Neural cell (in vitro differentiated cells): ENCODE measurements at regions not wholly inside any gene's neighbourhood (a gene's known extent, or its start where the extent isn't known, plus 50 kb on each side); places are given as distances from the start of the nearest gene placed in this dataset.

Experiments used
- H2AFZ ChIP-seq: fragments of 200-600, 300-800 bp; sonication (generic), shearing (Covaris generic); 2 replicates; pipeline ENCODE4 v1.6.0; 2014; ENCODE audit warnings: low read depth, mild to moderate bottlenecking, antibody characterized with exemption, low read length, moderate library complexity
- H3F3A ChIP-seq: fragments of 200-600 bp; shearing (Covaris generic); 2 replicates; pipeline ENCODE4 v1.6.1; 2016; ENCODE audit warnings: mild to moderate bottlenecking, moderate library complexity, mixed read lengths, antibody characterized with exemption, low read length; ENCODE audit not compliant: insufficient read depth, poor library complexity, severe bottlenecking
- H3K27ac ChIP-seq: fragments of 200-600, 300-800 bp; sonication (generic), shearing (Covaris generic); 2 replicates; pipeline ENCODE4 v1.5.1; 2014; ENCODE audit warnings: mild to moderate bottlenecking, low read length, moderate library complexity
- H3K27me3 ChIP-seq: fragments of 300-800, 200-600 bp; sonication (generic), shearing (Covaris generic); 2 replicates; pipeline ENCODE4 v1.6.0; 2014; ENCODE audit warnings: mild to moderate bottlenecking, low read depth, low read length, moderate library complexity; ENCODE audit not compliant: insufficient read depth
- H3K36me3 ChIP-seq: fragments of 300-800, 200-600 bp; sonication (generic), shearing (Covaris generic); 2 replicates; pipeline ENCODE4 v1.5.1; 2014; ENCODE audit warnings: mild to moderate bottlenecking, antibody characterized with exemption, low read length, moderate library complexity; ENCODE audit not compliant: insufficient read depth
- H3K4me2 ChIP-seq: fragments of 300-800, 200-600 bp; sonication (generic), shearing (Covaris generic); 2 replicates; pipeline ENCODE4 v1.6.0; 2014; ENCODE audit warnings: mild to moderate bottlenecking, low read length
- H3K4me3 ChIP-seq: fragments of 300-800, 200-600 bp; sonication (generic), shearing (Covaris generic); 2 replicates; pipeline ENCODE4 v1.5.1; 2014; ENCODE audit warnings: mild to moderate bottlenecking, low read length, moderate library complexity
- H3K79me2 ChIP-seq: fragments of 200-600 bp; shearing (Covaris generic); replicated peaks from 2 replicates; pipeline ENCODE4 v1.6.0; 2014; ENCODE audit warnings: mild to moderate bottlenecking, low read length, moderate library complexity; ENCODE audit not compliant: insufficient read depth
- H3K9ac ChIP-seq: fragments of 300-800, 200-600 bp; sonication (generic), shearing (Covaris generic); 2 replicates; pipeline ENCODE4 v1.6.1; 2016; ENCODE audit warnings: mild to moderate bottlenecking, low read length, mixed read lengths
- H3K9me2 ChIP-seq: fragments of 200-600 bp; shearing (Covaris generic); 2 replicates; pipeline ENCODE4 v1.6.1; 2016; ENCODE audit warnings: mild to moderate bottlenecking, low read length, mixed read lengths; ENCODE audit not compliant: insufficient read depth
- H3K9me3 ChIP-seq: fragments of 200-600, 300-800 bp; sonication (generic), shearing (Covaris generic); 2 replicates; pipeline ENCODE4 v1.6.1; 2016; ENCODE audit warnings: mild to moderate bottlenecking, mixed run types, low read length, moderate library complexity, mixed read lengths
- H4K20me1 ChIP-seq: fragments of 200-600 bp; shearing (Covaris generic); 2 replicates; pipeline ENCODE4 v1.6.1; 2016; ENCODE audit warnings: mild to moderate bottlenecking, mixed run types; ENCODE audit not compliant: insufficient read depth
- EP300 ChIP-seq: fragments of 450-650 bp; conservative IDR thresholded peaks from 2 replicates; pipeline ENCODE4 v1.6.1; 2014; ENCODE audit warnings: antibody characterized with exemption, mild to moderate bottlenecking, moderate library complexity; ENCODE audit not compliant: poor library complexity, severe bottlenecking
- EZH2 ChIP-seq: fragments of 200-600, 300-800 bp; shearing (Covaris generic), sonication (generic); IDR thresholded peaks from 2 replicates; pipeline ENCODE4 v1.6.1; 2014; ENCODE audit warnings: antibody characterized with exemption, low read length, borderline replicate concordance, mild to moderate bottlenecking; ENCODE audit not compliant: insufficient read depth, poor library complexity, severe bottlenecking
- MXI1 ChIP-seq: fragments of 450-650 bp; conservative IDR thresholded peaks from 2 replicates; pipeline ENCODE4 v1.6.1; 2014; ENCODE audit warnings: antibody characterized with exemption, mild to moderate bottlenecking; ENCODE audit not compliant: poor library complexity, severe bottlenecking
- POLR2AphosphoS5 ChIP-seq: IDR thresholded peaks from 2 replicates; pipeline ENCODE4 v1.6.1; 2012
- RAD21 ChIP-seq: fragments of 450-650 bp; conservative IDR thresholded peaks from 2 replicates; pipeline ENCODE4 v1.6.1; 2014; ENCODE audit warnings: antibody characterized with exemption, mild to moderate bottlenecking, moderate library complexity
- SMC3 ChIP-seq: fragments of 450-650 bp; conservative IDR thresholded peaks from 2 replicates; pipeline ENCODE4 v1.6.1; 2014; ENCODE audit warnings: antibody characterized with exemption, mild to moderate bottlenecking, moderate library complexity; ENCODE audit not compliant: poor library complexity
- TAF1 ChIP-seq: IDR thresholded peaks from 2 replicates; pipeline ENCODE4 v1.6.1; 2012; ENCODE audit warnings: low read depth
- TF ChIP-seq, protein P1 (sequence below): fragments of 450-650 bp; IDR thresholded peaks from 2 replicates; pipeline ENCODE4 v1.5.1; 2014; ENCODE audit warnings: antibody characterized with exemption, mild to moderate bottlenecking, moderate library complexity; ENCODE audit not compliant: poor library complexity, severe bottlenecking
- TF ChIP-seq, protein P2 (sequence below): IDR thresholded peaks from 2 replicates; pipeline ENCODE4 v1.6.1; 2012; ENCODE audit warnings: borderline replicate concordance

DNA sequence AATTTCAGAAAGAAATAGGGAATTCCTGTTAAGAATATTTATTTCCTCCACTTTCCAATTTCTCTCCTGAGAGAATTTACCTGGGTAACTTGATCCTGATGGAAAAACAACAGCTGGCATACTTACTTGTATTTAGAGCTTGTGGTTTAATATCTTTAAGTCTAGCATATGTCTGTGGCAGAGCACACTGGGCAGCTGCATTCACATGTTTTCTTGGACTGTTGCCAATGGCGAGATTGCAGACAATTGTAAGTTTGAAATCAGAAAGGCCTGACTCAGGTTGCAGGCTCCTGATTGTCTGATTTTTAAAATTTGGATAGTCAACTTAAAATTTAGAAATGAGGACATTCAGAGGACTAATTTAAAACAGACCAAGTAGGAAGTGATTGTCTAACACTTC, 66.9 kb downstream of the NHLRC3 start:
- Histone ChIP-seq H3K9ac (no peak overlapping the region), H3K9me2 (no peaks in the 10 kb centered on the region), H3K27me3 (no peaks in the 10 kb centered on the region), H4K20me1 (no peaks in the 10 kb centered on the region), H2AFZ (no peak overlapping the region), H3K4me3 (no peak overlapping the region), H3K79me2 (no peaks in the 10 kb centered on the region), H3K36me3 (no peaks in the 10 kb centered on the region), H3K27ac (no peak overlapping the region), H3F3A (no peaks in the 10 kb centered on the region), H3K4me2 (no peak overlapping the region), H3K9me3 (no peaks in the 10 kb centered on the region)
- TF ChIP-seq EP300: no peak
- no peak for TF ChIP-seq RAD21
- no peak for TF ChIP-seq POLR2AphosphoS5
- no peak for TF ChIP-seq EZH2
- TF ChIP-seq MXI1: no peak
- TF ChIP-seq, protein P1, sequence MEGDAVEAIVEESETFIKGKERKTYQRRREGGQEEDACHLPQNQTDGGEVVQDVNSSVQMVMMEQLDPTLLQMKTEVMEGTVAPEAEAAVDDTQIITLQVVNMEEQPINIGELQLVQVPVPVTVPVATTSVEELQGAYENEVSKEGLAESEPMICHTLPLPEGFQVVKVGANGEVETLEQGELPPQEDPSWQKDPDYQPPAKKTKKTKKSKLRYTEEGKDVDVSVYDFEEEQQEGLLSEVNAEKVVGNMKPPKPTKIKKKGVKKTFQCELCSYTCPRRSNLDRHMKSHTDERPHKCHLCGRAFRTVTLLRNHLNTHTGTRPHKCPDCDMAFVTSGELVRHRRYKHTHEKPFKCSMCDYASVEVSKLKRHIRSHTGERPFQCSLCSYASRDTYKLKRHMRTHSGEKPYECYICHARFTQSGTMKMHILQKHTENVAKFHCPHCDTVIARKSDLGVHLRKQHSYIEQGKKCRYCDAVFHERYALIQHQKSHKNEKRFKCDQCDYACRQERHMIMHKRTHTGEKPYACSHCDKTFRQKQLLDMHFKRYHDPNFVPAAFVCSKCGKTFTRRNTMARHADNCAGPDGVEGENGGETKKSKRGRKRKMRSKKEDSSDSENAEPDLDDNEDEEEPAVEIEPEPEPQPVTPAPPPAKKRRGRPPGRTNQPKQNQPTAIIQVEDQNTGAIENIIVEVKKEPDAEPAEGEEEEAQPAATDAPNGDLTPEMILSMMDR: no peak
- TF ChIP-seq TAF1: no peak
- TF ChIP-seq, protein P2, sequence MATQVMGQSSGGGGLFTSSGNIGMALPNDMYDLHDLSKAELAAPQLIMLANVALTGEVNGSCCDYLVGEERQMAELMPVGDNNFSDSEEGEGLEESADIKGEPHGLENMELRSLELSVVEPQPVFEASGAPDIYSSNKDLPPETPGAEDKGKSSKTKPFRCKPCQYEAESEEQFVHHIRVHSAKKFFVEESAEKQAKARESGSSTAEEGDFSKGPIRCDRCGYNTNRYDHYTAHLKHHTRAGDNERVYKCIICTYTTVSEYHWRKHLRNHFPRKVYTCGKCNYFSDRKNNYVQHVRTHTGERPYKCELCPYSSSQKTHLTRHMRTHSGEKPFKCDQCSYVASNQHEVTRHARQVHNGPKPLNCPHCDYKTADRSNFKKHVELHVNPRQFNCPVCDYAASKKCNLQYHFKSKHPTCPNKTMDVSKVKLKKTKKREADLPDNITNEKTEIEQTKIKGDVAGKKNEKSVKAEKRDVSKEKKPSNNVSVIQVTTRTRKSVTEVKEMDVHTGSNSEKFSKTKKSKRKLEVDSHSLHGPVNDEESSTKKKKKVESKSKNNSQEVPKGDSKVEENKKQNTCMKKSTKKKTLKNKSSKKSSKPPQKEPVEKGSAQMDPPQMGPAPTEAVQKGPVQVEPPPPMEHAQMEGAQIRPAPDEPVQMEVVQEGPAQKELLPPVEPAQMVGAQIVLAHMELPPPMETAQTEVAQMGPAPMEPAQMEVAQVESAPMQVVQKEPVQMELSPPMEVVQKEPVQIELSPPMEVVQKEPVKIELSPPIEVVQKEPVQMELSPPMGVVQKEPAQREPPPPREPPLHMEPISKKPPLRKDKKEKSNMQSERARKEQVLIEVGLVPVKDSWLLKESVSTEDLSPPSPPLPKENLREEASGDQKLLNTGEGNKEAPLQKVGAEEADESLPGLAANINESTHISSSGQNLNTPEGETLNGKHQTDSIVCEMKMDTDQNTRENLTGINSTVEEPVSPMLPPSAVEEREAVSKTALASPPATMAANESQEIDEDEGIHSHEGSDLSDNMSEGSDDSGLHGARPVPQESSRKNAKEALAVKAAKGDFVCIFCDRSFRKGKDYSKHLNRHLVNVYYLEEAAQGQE: no peak
- TF ChIP-seq SMC3: no peak

DNA sequence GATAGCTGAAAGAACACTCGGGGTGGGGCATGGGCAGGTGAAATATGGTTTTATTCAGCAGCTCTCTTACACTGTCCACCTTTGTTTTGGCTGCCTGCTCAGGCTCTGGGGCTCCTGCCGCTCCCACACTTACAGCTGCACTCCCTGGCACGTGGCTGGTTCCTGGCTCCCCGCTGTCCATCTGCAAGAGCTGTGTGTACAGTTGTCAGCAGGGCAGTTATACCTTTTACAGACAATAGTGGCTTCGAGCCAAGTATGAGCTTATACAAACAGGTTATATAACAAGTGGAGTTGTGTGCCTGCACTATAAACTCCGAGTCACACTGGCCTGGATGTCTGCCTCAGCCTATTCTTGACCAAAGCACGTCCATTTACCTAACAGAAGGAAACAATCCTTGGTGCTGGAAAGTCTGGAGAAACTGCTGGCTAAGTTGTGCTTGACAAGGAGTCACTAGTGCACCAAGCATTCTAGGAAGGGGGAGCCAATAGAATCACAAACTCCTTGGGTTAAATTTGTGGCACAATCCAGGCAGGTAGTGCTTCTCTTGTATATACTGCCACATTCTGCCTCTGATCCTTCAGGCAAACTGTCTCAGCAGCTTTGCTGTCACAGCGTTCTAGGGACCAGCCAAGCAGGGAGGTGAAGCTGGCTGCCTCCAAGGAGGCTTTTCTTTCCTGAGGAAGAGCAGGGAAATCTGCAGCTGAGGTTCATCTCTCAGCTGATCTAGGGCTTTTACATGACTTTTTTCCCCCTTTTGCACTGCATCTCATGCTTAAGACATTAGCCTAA, 68.2 kb downstream of the NHLRC3 start:
- Histone ChIP-seq H3K27ac (no peak overlapping the region), H3K9me3 (no peaks in the 10 kb centered on the region), H3K4me2 (no peak overlapping the region), H3K79me2 (no peaks in the 10 kb centered on the region), H3F3A (no peaks in the 10 kb centered on the region), H4K20me1 (no peaks in the 10 kb centered on the region), H2AFZ (no peak overlapping the region), H3K9ac (no peak overlapping the region), H3K27me3 (no peaks in the 10 kb centered on the region), H3K4me3 (no peak overlapping the region), H3K36me3 (no peaks in the 10 kb centered on the region), H3K9me2 (no peaks in the 10 kb centered on the region)
- no peak for TF ChIP-seq POLR2AphosphoS5
- TF ChIP-seq SMC3: no peak
- TF ChIP-seq, protein P2: no peak
- TF ChIP-seq EZH2: no peak
- no peak for TF ChIP-seq TAF1
- no peak for TF ChIP-seq MXI1
- no peak for TF ChIP-seq RAD21
- TF ChIP-seq, protein P1: no peak
